ENCODE measurements at regions not wholly inside any gene's neighbourhood (a gene's known extent, or its start where the extent isn't known, plus 50 kb on each side); places are given as distances from the start of the nearest gene placed in this dataset.

DNA sequence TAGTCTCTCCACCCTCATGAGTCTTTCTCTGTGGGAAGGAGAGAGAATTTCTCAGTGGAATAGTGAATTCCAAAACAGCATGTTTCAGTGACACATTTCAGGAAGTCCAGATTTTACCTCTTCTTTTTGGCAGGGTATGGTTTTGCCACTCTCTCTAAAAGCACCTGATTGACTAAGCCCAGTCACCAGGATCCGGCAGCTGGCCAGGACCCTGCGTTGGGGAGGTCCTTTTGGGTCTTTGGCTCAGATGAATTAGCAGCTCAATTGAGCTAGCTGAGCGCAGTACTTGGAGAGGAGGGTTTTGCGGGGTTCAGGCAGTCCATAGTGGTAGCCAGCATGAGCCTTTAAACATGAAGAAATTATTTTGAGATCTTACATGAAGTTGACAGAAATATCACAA, 548.2 kb downstream of the PDCD6IP start:
- TF ChIP-seq CTCF (IDR thresholded peaks at IDR 0.05) = no peak
- DNase-seq = no peak
- H3K27ac Mint-ChIP-seq = no peak overlapping the region
- no peaks in the 10 kb centered on the region for H3K27me3 Mint-ChIP-seq (ENCODE audit: insufficient read depth)
- no peaks in the 10 kb centered on the region for H3K36me3 Mint-ChIP-seq (ENCODE audit: low read depth)
- peaks cover 32% of the 10 kb centered on the region for H3K9me3 Mint-ChIP-seq
- no peak overlapping the region for H3K4me3 Mint-ChIP-seq
- no peaks in the 10 kb centered on the region for H3K4me1 Mint-ChIP-seq (ENCODE audit: low read depth)

DNA sequence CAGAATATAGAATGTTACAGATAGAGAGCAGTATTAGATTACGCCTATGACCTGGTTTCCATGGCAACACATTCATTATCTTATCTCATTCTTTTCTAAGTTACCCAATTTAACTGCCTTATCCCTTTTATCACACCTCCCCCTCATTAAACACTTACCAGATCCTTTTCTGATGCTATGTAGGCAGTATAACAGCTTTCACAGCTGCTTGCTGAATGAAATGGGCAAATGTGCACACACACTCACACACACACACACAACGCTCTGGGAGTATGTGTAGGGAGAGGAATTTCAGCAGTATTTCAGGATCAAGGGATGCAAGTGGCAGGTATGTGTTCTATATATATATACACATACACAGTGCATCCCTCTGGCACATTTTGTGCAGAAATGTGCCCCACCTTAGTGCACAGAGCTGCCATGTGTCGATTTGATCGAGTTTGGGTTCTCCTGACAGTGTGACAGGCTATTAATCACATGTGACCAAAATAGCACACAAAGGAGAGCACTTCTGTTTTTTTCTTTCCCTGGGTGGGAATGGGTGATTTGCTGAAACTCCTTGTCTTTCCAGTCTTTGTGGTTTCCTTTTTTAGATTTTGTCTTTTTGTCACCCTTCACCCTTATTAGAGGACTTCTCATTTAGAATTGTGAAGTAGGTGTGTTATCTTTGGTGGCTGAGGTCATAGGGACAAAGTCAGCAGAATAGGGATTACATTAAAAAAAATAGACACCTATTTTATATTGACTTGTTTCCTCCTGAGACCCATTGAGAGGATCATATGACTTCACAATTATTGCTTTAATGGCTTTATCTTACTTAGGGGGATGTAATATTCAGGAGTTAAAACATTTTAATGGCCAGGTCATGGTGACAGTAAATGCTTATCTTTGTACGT, 553.7 kb downstream of the PDCD6IP start:
- Mint-ChIP-seq H3K27ac (no peak overlapping the region), H3K9me3 (peaks cover 17% of the 10 kb centered on the region), H3K36me3 (ENCODE audit: low read depth) (0 out of 2 replicates have a peak, but pooled peaks cover 5% of the 10 kb centered on the region), H3K4me3 (no peak overlapping the region), H3K4me1 (ENCODE audit: low read depth) (no peaks in the 10 kb centered on the region), H3K27me3 (ENCODE audit: insufficient read depth) (no peaks in the 10 kb centered on the region)
- no peak for TF ChIP-seq CTCF (IDR thresholded peaks at IDR 0.05)
- no peak for DNase-seq

DNA sequence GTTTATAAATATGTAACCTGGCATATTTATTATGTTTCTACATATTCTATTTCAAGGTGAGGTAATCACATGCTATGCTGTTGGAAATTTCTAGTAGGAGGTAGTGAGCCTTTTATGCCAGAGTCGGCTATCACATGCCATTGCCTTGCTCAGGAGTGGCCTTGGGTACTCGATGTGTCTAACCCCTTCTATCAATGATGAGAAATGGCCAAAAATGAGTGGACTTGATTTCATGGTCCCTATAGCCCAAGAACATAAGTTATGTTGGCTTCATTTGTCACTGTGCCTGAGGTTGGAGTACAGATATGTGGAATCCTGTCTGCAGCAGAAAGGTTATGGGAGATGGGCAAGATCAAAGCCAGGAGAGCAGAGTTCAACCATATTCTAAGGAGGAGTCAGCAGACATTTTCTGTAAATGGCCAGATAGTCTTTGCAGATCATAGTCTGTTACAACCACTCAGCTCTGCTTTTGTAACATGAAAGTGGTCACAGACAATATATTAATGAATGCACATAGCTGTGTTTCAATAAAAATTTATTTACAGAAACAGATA, 554.4 kb downstream of the PDCD6IP start:
- peaks cover 23% of the 10 kb centered on the region for H3K9me3 Mint-ChIP-seq
- no peak for DNase-seq
- no peak overlapping the region for H3K27ac Mint-ChIP-seq
- H3K4me1 Mint-ChIP-seq (ENCODE audit: low read depth) = no peaks in the 10 kb centered on the region
- H3K4me3 Mint-ChIP-seq = no peak overlapping the region
- TF ChIP-seq CTCF (IDR thresholded peaks at IDR 0.05) = no peak
- no peaks in the 10 kb centered on the region for H3K27me3 Mint-ChIP-seq (ENCODE audit: insufficient read depth)
- H3K36me3 Mint-ChIP-seq (ENCODE audit: low read depth) = 0 out of 2 replicates have a peak, but pooled peaks cover 5% of the 10 kb centered on the region

DNA sequence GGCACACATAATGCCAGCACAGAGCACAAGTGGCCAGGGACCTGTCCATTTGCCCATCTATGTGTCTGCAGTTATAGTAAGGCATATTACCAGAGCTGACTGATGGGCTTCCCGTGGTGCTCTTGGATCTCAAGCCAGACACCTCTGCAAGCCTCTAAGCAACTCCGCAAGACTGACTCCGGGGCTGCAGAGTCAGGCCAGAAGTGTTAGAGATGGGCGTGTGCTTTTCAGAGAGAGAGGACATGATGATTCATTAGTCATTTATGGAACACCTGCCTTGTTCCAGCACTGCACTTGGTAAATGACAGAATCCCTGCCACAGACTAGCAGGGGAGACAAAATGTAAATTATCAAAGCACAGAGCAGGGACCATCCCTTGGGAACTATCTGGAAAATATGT, 559.0 kb downstream of the PDCD6IP start:
- H3K36me3 Mint-ChIP-seq (ENCODE audit: low read depth) = 0 out of 2 replicates have a peak, but pooled peaks cover 5% of the 10 kb centered on the region
- no peaks in the 10 kb centered on the region for H3K27me3 Mint-ChIP-seq (ENCODE audit: insufficient read depth)
- DNase-seq = no peak
- peaks cover 32% of the 10 kb centered on the region for H3K9me3 Mint-ChIP-seq
- H3K4me3 Mint-ChIP-seq = no peak overlapping the region
- no peak overlapping the region for H3K27ac Mint-ChIP-seq
- no peaks in the 10 kb centered on the region for H3K4me1 Mint-ChIP-seq (ENCODE audit: low read depth)
- no peak for TF ChIP-seq CTCF (IDR thresholded peaks at IDR 0.05)

DNA sequence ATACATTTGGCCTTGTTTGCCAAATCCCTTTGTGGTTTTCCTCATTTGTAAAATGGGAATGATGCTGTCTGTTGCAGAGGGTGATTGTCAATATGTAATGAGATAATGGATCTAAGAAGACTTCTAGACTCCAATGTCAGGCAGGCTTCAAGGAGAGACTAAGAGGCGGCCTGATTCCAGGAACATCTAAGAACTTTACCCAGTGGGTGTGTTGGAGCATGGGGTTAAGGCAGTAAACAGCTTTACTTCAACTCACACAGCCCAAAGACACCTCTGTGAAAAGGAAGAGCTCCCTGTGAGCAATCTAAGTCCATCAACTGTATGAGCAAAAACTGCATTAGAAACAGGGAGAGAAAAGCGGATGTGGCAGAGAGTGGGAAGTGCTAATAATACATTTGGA, 560.6 kb downstream of the PDCD6IP start:
- no peak for DNase-seq
- TF ChIP-seq CTCF (IDR thresholded peaks at IDR 0.05) = no peak
- Mint-ChIP-seq H3K27me3 (ENCODE audit: insufficient read depth) (no peaks in the 10 kb centered on the region), H3K36me3 (ENCODE audit: low read depth) (0 out of 2 replicates have a peak, but pooled peaks cover 5% of the 10 kb centered on the region), H3K27ac (no peak overlapping the region), H3K9me3 (peaks cover 37% of the 10 kb centered on the region), H3K4me1 (ENCODE audit: low read depth) (no peaks in the 10 kb centered on the region), H3K4me3 (no peak overlapping the region)
